ENCODE measurements at regions not wholly inside any gene's neighbourhood (a gene's known extent, or its start where the extent isn't known, plus 50 kb on each side); places are given as distances from the start of the nearest gene placed in this dataset.

GRCh38 chr20:11296951-11297350 is 620.7 kb upstream of the BTBD3 start:
- no peak for TF ChIP-seq CTCF (IDR thresholded peaks at IDR 0.05)
- Histone ChIP-seq H3K4me3 (no peak overlapping the region), H3K9me3 (no peaks in the 10 kb centered on the region), H3K27ac (no peak overlapping the region), H3K27me3 (no peaks in the 10 kb centered on the region), H3K4me1 (peaks cover 0 to 24% (median 4%) of the 10 kb centered on the region in 3 donors), H3K36me3 (no peaks in the 10 kb centered on the region)
- no peak for DNase-seq
- intact Hi-C loops (cut with DNase I), result no loop called here

- H3K27ac ChIP-seq, result peak overlapping the region in 3 of 4 donors; percentile 28 to 61 (median 44)
- no peak for DNase-seq
- H3K9me3 ChIP-seq, result no peaks in the 10 kb centered on the region
- H3K36me3 ChIP-seq, result no peaks in the 10 kb centered on the region
- intact Hi-C loops (cut with DNase I), result no loop called here
- no peaks in the 10 kb centered on the region for H3K27me3 ChIP-seq
- no peak for TF ChIP-seq POLR2A (IDR thresholded peaks at IDR 0.05)
- TF ChIP-seq CTCF (IDR thresholded peaks at IDR 0.05), result no peak
- no peak overlapping the region for H3K4me3 ChIP-seq
- H3K4me1 ChIP-seq, result peaks cover 6 to 53% (median 12%) of the 10 kb centered on the region in 3 donors
- 81 to 90% methylated on average over 4 to 6 of the region's 10 CpGs for WGBS, 2 donors
Measured at GRCh38 chr20:11301699-11302098, 616.0 kb upstream of the BTBD3 start.

- 26 to 50% methylated on average over 3 of the region's 3 CpGs for WGBS, 2 donors
- no peak for TF ChIP-seq CTCF (IDR thresholded peaks at IDR 0.05)
- TF ChIP-seq POLR2A (IDR thresholded peaks at IDR 0.05), result no peak
- H3K9me3 ChIP-seq, result no peaks in the 10 kb centered on the region
- intact Hi-C loops (cut with DNase I), result no loop called here
- H3K4me1 ChIP-seq, result peaks cover 6 to 47% (median 12%) of the 10 kb centered on the region in 3 donors
- H3K36me3 ChIP-seq, result no peaks in the 10 kb centered on the region
- H3K4me3 ChIP-seq, result no peak overlapping the region
- peak overlapping the region in 2 of 4 donors; percentile 44 to 61 for H3K27ac ChIP-seq
- no peak for DNase-seq
- H3K27me3 ChIP-seq, result no peaks in the 10 kb centered on the region
Measured at GRCh38 chr20:11302436-11302835, 615.3 kb upstream of the BTBD3 start.

- TF ChIP-seq CTCF (IDR thresholded peaks at IDR 0.05) (no peak), POLR2A (IDR thresholded peaks at IDR 0.05) (no peak)
- WGBS, 2 donors, result 60 to 72% methylated on average over 3 of the region's 3 CpGs
Measured at GRCh38 chr20:11304795-11305194, 612.9 kb upstream of the BTBD3 start.

GRCh38 chr20:11305406-11305805 is 612.3 kb upstream of the BTBD3 start:
- WGBS, 2 donors, result 18 to 32% methylated on average over 2 of the region's 2 CpGs
- intact Hi-C loops (cut with DNase I), result no loop called here
- no peaks in the 10 kb centered on the region for H3K27me3 ChIP-seq
- no peak for TF ChIP-seq POLR2A (IDR thresholded peaks at IDR 0.05)
- no peak for TF ChIP-seq CTCF (IDR thresholded peaks at IDR 0.05)
- DNase-seq, result no peak
- H3K36me3 ChIP-seq, result no peaks in the 10 kb centered on the region
- peak overlapping the region; percentile 62 to 80 (median 72) for H3K27ac ChIP-seq
- no peak overlapping the region for H3K4me3 ChIP-seq
- no peaks in the 10 kb centered on the region for H3K9me3 ChIP-seq
- peaks cover 6 to 47% (median 12%) of the 10 kb centered on the region in 3 donors for H3K4me1 ChIP-seq

More at GRCh38 chr20:11304795-11305194, 612.9 kb upstream of the BTBD3 start:
- intact Hi-C loops (cut with DNase I), result no loop called here
- no peak for DNase-seq
- peaks cover 6 to 47% (median 12%) of the 10 kb centered on the region in 3 donors for H3K4me1 ChIP-seq
- H3K27me3 ChIP-seq, result no peaks in the 10 kb centered on the region
- peak overlapping the region; percentile 39 to 80 (median 54) for H3K27ac ChIP-seq
- H3K9me3 ChIP-seq, result no peaks in the 10 kb centered on the region
- H3K36me3 ChIP-seq, result no peaks in the 10 kb centered on the region
- no peak overlapping the region for H3K4me3 ChIP-seq
